GM21367 (cell line): ENCODE measurements at regions not wholly inside any gene's neighbourhood (a gene's known extent, or its start where the extent isn't known, plus 50 kb on each side); places are given as distances from the start of the nearest gene placed in this dataset.
A peak's percentile ranks its signal among the peaks of the same experiment; 100 is the strongest.

Experiments
- ATAC-seq: cut with Tn5 transposase; IDR thresholded peaks from one replicate; pipeline ENCODE4 v1.9.1; 2021; ENCODE audit not compliant: unreplicated experiment

DNA sequence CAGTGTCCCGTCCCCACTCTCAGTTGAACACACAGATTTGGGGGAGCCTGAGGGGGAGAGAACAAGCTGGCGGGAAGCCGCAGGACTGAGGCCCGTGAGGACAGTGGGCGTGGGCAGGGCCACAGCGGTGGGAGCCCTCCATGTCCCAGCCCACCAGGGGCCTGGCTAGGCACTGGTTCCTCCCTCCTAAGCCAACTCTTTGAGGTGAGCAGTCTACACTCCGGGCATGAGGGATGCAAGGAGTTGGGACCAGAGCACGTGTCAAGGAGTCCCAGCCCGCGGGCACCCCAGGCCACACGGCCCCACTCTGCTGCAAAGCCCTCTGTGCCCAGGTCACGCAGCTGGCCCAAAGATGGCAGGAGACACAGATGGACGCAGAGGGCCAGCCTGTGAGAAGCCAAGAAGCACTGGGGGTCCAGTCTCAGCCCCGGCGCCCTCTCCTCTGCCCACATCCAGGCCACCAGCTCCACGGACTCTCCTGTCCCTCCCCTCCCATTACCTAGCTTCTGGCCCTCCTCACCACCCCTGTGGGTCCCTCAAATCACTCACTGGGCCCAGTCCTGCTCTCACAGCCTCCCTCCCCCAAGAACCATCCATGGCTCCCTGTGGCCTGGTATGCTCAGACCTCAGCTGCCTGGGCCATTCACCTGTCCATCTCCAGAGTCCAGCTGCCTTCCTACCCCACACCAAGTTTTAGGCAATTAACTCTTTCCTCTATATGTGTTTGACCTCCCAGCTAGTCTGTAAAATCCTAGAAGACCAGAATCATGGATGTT lies 206.5 kb downstream of the RBFOX3 start:
- no peak for ATAC-seq

DNA sequence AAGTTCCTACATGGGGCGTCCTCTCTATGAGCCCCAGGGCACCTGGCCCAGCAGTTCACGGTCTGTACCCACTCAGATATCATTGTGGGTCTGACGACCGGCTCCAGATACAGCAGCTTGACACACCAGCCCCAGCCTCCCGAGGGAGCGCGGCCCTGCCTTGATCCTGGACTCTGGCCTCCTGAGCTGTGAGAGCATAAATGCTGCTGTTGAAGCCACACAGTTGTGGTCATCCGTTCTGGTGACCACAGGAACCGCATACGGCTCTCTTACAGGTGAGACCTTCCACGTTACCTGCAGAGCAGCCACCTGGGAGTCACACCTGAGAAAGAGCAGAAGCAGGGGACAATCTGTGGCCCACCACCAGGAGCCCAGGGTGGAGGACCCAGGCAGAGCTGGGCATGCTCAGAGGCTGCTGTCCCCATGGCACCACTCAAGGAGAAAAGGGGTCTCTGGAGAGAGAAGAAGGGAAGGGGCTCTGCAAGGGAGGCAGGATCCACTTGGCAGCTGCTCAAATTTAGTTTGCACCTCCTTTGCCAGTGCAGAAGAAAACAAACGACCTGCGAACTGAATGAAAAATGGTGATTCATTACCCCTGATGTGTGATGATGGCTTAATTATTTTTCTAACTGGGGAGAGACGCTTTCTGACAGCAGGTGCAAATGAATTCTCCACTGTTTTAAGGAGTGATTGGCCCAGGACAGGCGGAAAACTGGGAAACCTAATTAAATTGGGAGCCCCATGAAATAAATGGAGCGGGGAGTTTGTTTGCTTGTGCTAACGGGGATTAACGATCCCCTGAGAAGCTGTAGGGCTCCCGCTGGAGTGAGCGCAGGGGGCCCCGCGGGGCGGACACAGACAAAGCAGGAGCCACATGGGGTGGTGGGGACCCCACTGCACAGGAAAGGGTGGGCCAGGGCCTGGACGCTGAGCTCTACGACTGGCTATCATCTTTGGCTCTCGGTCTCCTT lies 208.9 kb downstream of the RBFOX3 start:
- ATAC-seq: no peak

- no peak for ATAC-seq
Measured at GRCh38 chr17:79400989-79401703, 209.7 kb downstream of the RBFOX3 start.

DNA sequence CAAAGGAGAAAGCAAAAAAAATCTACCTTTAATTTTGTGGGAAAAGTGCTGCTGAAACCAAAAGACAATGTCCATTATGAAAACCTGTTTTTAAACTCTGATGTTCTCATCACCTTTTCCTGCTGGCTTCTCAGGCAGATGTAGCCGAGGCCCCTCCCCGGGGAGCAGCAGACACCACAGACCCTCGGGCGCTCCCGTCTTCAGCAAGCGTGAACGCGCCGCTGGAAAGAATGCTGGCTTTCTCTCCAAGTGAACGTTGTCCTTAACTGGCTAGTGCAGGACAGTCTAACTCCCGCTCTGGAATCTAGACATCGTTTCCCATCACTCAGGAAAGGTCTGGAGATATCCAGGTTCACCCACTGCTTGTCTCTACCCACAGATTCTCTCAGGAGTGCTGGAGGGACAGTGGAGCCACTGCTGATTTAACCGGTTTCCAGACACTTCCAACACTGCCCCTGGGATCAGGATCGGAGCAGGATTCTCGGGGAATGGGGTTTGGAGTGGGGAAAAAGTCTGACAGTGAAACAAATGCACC lies 211.2 kb downstream of the RBFOX3 start:
- no peak for ATAC-seq

GRCh38 chr17:79398441-79398840 lies 212.4 kb downstream of the RBFOX3 start:
- ATAC-seq: no peak

DNA sequence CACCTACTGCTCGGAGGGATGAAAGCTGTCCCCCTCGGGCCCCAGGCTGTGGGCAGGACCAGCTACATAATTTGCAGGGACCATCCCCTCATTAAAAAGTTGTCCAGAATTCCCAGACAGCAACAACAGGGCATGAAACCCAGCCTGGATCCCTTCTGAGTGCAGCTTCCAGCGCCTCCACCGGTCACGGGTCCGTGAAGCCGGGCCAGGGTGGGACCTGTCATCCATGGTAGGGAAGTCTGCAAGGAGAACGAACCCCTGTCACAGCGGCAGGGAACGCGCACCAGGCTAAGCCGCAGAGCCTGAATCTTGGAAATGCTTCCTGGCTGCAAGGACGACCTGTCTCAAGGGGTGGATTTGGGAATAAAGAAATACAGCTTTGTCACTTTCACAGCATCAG lies 214.2 kb downstream of the RBFOX3 start:
- ATAC-seq: no peak

DNA sequence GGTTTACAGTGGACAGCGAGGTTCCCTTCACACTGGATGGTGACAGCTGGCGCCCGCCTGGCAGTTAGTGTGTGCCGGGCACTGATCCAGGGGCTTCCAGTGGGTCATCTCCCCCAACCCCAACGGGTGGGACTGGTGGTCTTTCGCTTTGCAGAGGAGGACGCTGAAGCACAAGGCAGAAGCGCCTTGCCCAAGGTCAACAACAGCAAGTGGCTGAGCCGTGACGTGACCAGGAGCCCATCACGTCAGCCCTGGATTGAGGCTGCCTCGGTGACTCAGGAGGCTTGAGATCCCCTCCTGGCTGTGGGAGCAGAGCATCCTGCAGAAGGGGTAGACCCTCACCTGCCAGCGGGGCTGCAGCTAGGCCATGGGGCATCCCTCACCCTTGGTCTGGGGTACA lies 215.3 kb downstream of the RBFOX3 start:
- no peak for ATAC-seq

DNA sequence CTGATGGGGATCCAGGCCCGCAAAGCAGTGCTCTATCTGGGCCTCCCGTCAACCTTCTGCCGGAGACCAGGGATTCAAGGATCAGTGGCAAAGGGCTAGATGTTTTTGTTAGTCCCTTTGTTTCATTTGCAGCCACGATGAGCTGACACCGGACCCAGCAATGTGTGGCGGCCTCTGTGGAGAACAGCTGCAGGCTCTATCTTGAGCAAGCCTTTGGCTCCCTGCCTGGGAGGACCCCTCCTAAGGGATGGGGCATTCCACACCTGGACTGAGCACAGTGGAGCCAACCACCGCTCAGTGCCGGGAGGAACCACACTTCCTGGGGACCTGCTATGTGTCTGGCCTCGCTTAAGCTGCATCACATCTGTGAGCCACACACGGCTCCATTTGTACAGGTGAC lies 215.8 kb downstream of the RBFOX3 start:
- ATAC-seq: no peak

GRCh38 chr17:79393358-79394052 lies 217.3 kb downstream of the RBFOX3 start:
- peak; percentile 60 for ATAC-seq

GRCh38 chr17:79392598-79392997 lies 218.3 kb downstream of the RBFOX3 start:
- ATAC-seq: no peak

DNA sequence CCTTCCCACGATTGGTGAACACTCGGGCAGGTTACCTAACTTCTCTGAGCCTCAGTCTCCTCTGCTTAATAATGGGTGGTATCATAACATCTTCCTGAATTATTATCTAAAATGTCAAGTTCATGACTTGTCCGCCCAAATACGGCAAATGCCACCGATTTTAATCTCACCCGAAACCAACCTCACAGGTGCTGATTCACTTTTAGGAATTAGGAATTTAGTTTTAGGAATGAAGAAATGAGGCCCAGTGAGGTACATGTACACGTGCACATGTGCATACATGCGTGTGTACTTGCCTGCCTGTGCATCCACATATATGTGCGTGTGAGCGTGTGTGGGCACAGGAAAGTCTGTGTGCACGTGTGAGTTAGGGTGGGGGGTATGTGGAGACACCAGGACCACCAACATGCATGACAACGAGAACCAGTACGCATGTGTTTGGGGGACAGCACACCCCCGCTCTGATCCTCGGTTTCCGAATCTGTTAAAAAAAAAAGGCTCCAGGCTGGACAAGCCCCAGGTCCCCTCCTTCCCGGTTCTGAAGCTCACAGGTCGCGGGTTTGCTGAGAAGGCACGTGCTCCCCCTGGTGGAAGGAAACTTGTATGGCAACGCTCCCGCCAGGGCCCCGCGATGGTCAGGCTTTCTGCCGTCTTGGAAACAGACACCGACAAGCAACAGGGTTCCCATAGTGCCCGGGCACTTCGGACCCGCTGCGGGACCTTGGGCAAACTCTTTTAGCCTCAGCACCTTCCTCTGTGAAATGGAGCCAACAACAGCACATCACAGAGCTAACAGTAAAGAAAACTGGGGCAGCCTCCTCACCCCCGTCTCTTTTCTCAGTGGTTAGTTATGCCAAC lies 219.2 kb downstream of the RBFOX3 start:
- ATAC-seq: no peak

DNA sequence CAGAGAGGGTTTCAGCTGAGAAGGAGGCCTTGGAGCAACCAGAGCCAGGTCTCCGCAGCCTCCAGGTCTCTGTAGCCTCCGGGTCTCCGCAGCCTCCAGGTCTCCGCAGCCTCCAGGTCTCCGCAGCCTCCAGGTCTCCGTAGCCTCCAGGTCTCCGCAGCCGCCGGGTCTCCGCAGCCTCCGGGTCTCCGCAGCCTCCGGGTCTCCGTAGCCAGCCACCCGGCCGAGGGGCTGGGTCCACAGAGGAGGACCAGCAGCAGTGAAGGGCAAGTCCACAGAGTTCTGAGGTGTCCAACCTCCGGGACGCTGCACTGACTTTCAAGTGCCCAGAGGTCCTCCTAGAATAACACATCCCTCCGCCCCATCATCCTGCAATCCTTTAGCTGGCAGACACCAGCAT lies 221.0 kb downstream of the RBFOX3 start:
- ATAC-seq: no peak

- ATAC-seq: no peak
Measured at GRCh38 chr17:79388556-79389295, 222.1 kb downstream of the RBFOX3 start.

DNA sequence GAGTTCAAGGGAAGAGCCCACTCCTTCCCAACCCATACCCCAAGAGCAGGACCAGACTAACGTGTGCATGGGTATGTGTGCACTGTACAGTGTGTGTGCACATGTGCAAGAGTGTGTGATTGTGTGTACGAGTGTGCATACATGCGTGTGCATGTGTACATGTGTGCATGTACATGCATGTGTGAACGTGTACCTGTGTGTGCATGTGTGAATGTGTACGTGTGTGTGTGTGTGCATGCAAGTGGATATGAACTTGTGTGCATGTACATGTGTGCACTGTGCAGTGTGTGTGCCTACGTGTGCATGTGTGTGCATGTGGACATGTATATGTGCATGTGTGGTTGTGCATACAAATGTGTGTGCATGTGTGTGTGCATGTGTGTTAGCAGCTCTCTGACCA lies 223.1 kb downstream of the RBFOX3 start:
- ATAC-seq: no peak

GRCh38 chr17:79385962-79386563 lies 224.8 kb downstream of the RBFOX3 start:
- ATAC-seq: no peak

DNA sequence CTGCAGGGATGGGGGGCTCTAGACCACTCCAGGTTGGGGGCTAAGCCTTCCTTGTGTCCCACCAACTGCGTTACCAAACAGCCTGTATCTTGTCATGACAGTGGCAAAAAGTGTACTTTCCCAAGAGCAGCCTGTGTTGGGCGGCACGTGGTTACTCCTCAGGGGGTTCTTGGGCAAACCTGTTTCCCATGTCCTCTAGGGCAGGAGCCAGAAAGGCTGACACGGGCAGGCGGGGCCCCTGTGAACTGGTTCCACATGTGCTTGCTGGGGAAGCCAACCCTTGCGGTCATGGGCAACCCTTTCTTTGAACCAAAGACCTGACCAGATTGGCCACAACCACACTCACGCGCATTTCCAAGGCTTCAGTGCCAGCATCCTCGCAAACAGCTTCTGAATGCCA lies 228.5 kb downstream of the RBFOX3 start:
- no peak for ATAC-seq

DNA sequence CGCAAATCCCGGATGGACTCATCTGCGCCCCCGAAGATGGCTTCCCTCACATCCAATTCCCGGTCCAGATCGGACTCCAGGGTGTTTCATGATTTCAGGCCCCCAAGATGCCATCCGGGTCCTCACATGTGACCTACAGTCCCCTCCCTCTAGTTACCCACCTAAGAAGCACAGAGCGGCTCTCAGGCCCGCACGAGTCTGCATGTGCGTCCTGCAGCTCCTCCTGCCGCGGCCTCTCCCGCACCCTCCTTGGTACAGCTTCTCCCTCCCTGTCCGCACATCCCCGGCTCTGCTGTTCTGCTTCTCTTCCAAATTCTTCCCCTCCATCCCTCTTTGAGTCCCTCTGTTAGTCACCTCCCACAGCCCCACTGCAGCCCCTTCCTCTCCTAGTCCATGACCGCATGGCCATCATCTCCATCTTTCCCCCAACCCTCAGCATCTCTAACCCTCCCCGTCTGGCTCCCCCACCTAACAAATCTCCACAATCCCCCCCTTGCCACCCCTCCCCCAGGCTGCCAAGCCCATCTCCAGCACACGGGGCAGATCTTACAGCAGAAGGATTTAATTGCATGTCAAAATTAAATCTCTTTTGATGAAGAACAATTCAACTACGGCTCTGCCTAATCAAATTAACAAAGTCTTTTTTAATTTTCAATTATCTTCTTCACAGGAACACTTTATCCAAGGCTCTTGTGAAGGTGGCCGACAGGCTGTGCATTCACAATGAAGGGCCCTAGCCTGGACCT lies 231.0 kb downstream of the RBFOX3 start:
- ATAC-seq: no peak
